ENCODE measurements at regions not wholly inside any gene's neighbourhood (a gene's known extent, or its start where the extent isn't known, plus 50 kb on each side); places are given as distances from the start of the nearest gene placed in this dataset.

DNA sequence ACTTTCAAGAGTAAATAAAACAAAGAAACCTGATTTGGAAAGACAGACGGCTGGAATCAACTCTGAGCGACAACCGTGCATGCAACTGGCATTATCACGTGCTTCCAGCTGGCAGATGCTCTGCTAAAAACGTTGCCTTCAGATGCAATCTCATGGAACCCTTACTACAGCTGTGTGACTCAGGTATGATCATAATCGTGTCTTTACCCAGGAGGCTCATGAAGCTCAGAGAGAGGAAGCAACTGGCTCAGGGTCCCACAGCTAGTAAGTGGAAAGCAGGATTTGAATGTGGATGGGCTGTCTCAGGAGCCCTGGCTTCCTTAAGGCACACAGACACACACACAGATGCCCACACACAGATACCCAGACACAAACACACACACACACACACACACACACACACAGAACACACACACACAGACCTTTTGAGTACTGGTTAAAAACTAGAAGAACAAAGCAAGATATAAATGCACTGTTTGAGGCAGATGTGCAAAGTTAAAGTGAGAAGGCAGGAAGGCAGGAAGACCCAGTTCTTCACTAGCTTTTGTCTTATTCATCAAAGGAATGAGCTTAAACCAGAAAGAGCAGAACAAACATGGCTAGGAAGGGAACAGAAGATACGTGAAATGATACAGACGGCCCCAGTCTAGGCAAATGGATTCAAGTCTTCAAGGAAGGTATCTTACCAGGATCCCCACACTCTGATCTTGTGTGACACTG, 275.2 kb downstream of the MAF start:
- no peak for ATAC-seq (ENCODE audit: insufficient read depth, low FRiP score)
- Histone ChIP-seq H3K9me3 (ENCODE audit: control insufficient read depth in 4 of 4, insufficient read depth in 3 of 4, low read length in 3 of 4) (no peaks in the 10 kb centered on the region), H3K36me3 (ENCODE audit: control insufficient read depth in 4 of 4, insufficient read depth in 4 of 4, low read length in 4 of 4) (no peaks in the 10 kb centered on the region), H3K4me3 (no peak overlapping the region), H3K27me3 (ENCODE audit: control insufficient read depth in 3 of 3, insufficient read depth in 3 of 3, low read length in 2 of 3) (no peaks in the 10 kb centered on the region), H3K9ac (ENCODE audit: insufficient read depth in 1 of 2, low read length in 2 of 2) (no peak overlapping the region), H3K4me1 (ENCODE audit: control insufficient read depth in 5 of 5, insufficient read depth in 5 of 5, low read length in 5 of 5) (peaks cover 0 to 15% (median 0%) of the 10 kb centered on the region in 5 donors), H3K27ac (ENCODE audit: low read depth in 1 of 2, low read length in 1 of 2) (no peak overlapping the region)
- TF ChIP-seq CTCF (IDR thresholded peaks at IDR 0.05; ENCODE audit: control extremely low read depth, extremely low read depth), result no peak
- DNase-seq, result no peak
- WGBS, 2 donors, result 77 to 82% methylated on average over 8 of the region's 8 CpGs

- TF ChIP-seq CTCF (IDR thresholded peaks at IDR 0.05; ENCODE audit: control extremely low read depth, extremely low read depth), result no peak
- no peaks in the 10 kb centered on the region for H3K9me3 ChIP-seq (ENCODE audit: control insufficient read depth in 4 of 4, insufficient read depth in 3 of 4, low read length in 3 of 4)
- no peaks in the 10 kb centered on the region for H3K4me1 ChIP-seq (ENCODE audit: control insufficient read depth in 5 of 5, insufficient read depth in 5 of 5, low read length in 5 of 5)
- H3K4me3 ChIP-seq, result no peak overlapping the region
- ATAC-seq (ENCODE audit: insufficient read depth, low FRiP score) (no peak), DNase-seq (no peak)
- H3K9ac ChIP-seq (ENCODE audit: insufficient read depth in 1 of 2, low read length in 2 of 2), result no peak overlapping the region
- H3K36me3 ChIP-seq (ENCODE audit: control insufficient read depth in 4 of 4, insufficient read depth in 4 of 4, low read length in 4 of 4), result no peaks in the 10 kb centered on the region
- H3K27me3 ChIP-seq (ENCODE audit: control insufficient read depth in 3 of 3, insufficient read depth in 3 of 3, low read length in 2 of 3), result no peaks in the 10 kb centered on the region
- 89 to 94% methylated on average over 6 of the region's 6 CpGs for WGBS, 2 donors
- H3K27ac ChIP-seq (ENCODE audit: low read depth in 1 of 2, low read length in 1 of 2), result no peak overlapping the region
Measured at GRCh38 chr16:79320956-79321355, 279.6 kb downstream of the MAF start.

DNA sequence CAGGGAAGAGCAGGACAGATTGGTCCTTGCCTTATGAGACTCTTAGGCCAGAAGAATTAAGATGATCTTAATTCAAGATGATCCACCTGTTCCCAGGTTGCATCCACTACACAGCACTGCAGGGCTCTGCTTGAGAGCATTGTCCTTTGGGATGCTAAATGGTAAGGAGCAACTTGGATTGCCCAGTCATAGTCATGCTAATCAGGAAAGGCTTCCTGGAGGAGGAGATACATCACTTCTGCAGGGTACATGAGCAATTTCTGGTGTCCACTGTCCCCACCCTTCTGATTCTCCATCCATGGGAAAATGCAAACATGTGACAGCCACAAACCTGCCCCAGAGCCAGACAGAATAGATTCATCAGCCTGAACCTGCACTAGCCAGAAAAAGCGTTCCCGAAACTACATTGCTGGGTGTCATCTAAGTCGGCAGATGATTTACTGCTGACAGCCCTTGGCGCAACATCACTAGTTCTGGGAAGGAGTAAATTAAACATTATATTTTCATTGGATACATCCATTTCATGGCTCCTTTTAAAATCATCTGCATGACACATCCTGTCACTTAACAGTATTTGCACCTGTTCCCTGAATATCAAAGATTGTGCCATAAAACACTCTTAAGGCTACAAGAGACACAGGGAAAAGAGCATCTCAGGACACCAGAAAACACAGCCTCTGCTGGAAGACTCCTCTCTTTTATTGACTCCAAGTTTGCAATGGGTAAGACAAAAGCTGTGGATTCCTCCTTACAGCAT, 282.2 kb downstream of the MAF start:
- Histone ChIP-seq H3K4me1 (ENCODE audit: control insufficient read depth in 5 of 5, insufficient read depth in 5 of 5, low read length in 5 of 5) (no peaks in the 10 kb centered on the region), H3K27me3 (ENCODE audit: control insufficient read depth in 3 of 3, insufficient read depth in 3 of 3, low read length in 2 of 3) (no peaks in the 10 kb centered on the region), H3K9me3 (ENCODE audit: control insufficient read depth in 4 of 4, insufficient read depth in 3 of 4, low read length in 3 of 4) (no peaks in the 10 kb centered on the region), H3K4me3 (no peak overlapping the region), H3K9ac (ENCODE audit: insufficient read depth in 1 of 2, low read length in 2 of 2) (no peak overlapping the region), H3K36me3 (ENCODE audit: control insufficient read depth in 4 of 4, insufficient read depth in 4 of 4, low read length in 4 of 4) (no peaks in the 10 kb centered on the region), H3K27ac (ENCODE audit: low read depth in 1 of 2, low read length in 1 of 2) (no peak overlapping the region)
- no peak for ATAC-seq (ENCODE audit: insufficient read depth, low FRiP score)
- DNase-seq, result no peak
- TF ChIP-seq CTCF (IDR thresholded peaks at IDR 0.05; ENCODE audit: control extremely low read depth, extremely low read depth), result no peak
- 68 to 92% methylated on average over 4 of the region's 4 CpGs for WGBS, 2 donors

Measured in lung (tissue), 11 donors.